ENCODE measurements at regions not wholly inside any gene's neighbourhood (a gene's known extent, or its start where the extent isn't known, plus 50 kb on each side); places are given as distances from the start of the nearest gene placed in this dataset.

DNA sequence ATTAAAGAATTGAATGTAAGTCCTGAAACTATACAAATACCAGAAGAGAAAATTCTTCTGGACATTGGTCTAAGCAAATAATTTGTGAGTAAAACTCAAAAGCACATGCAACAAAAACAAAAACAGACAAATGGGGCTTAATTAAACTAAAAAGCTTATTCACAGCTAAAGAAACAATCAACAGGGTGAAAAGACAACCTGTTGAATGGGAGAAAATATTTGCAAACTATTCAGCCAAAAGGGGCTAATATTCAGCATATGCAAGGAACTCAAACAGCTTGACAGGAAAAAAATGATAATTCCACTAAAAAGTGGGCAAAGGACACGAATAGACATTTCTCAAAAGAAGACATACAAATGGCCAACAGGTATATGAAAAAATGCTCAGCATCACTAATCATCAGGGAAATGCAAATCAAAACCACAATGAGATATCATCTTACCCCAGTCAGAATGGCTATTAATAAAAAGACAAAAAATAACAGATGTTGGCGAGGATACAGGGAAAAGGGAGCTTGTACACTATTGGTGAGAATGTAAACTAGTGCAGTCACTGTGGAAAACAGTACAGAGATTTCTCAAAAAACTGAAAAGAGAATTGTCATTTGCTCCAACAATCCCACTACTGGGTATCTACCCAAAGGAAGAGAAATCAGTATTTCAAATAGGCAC, 177.5 kb upstream of the RTL1 start:
- H3K4ac ChIP-seq (ENCODE audit: low read depth, low read length), result no peak overlapping the region
- no peak overlapping the region for H2BK15ac ChIP-seq (ENCODE audit: low read depth, low read length)
- no peak overlapping the region for H3K14ac ChIP-seq (replicated peaks; ENCODE audit: low read depth, low read length)
- CTCF ChIA-PET, result interaction anchor here (0.5 to 0.7 kb wide), 2 partner anchors 9 to 51 kb away, joined by 3 read pairs; no protein-coding TSS in a partner anchor
- H2BK20ac ChIP-seq (ENCODE audit: low read depth, low read length), result no peak overlapping the region
- H2BK120ac ChIP-seq (ENCODE audit: low read depth, low read length), result no peak overlapping the region
- dilution Hi-C loops (cut with HindIII; ENCODE audit: low sequenced_read_pairs, unreplicated experiment) (no loop called here), in situ Hi-C loops (cut with MboI; ENCODE audit: low sequenced_read_pairs) (no loop called here), intact Hi-C loops (cut with micrococcal nuclease) (loop anchor here (5.0 kb wide), 1 partner anchor 546 kb away; no protein-coding TSS in a partner anchor)
- ATAC-seq (ENCODE audit: low read depth) (no peak), DNase-seq (no peak)
- no CpG with 5 or more reads among the region's 2 CpGs for WGBS, 2 experiments (ENCODE audit: extremely low coverage in 2 of 2, insufficient read length in 1 of 2)
- no peak overlapping the region for H3K18ac ChIP-seq (ENCODE audit: low read depth, low read length)
- H3K36me3 ChIP-seq (ENCODE audit: control insufficient read depth, insufficient read depth, low read length), result no peaks in the 10 kb centered on the region
- no peak overlapping the region for H3K9ac ChIP-seq (ENCODE audit: low read depth, low read length)
- H2BK5ac ChIP-seq (ENCODE audit: low read depth, low read length, poor library complexity, severe bottlenecking), result no peak overlapping the region
- no peak overlapping the region for H3K56ac ChIP-seq (ENCODE audit: extremely low read depth, insufficient read depth, low read length)
- peaks cover 3% of the 10 kb centered on the region; the same call in 1 of the 2 replicates for H3K9me1 ChIP-seq (ENCODE audit: insufficient read depth, low read length)
- H3K79me1 ChIP-seq (ENCODE audit: low read depth in 1 of 2, low read length in 2 of 2), result no peaks in the 10 kb centered on the region
- H4K20me1 ChIP-seq (ENCODE audit: insufficient read depth, low read length), result no peaks in the 10 kb centered on the region
- H2AK9ac ChIP-seq (replicated peaks; ENCODE audit: low read depth, low read length, poor library complexity), result no peak overlapping the region
- H3K4me2 ChIP-seq (ENCODE audit: low read depth, low read length), result no peak overlapping the region
- no peak overlapping the region for H4K91ac ChIP-seq (ENCODE audit: insufficient read depth, low read depth, low read length)
- no peak overlapping the region for H3K27ac ChIP-seq (ENCODE audit: insufficient read depth, low read length)
- H3K9me3 ChIP-seq (ENCODE audit: control insufficient read depth, insufficient read depth, low read length), result peaks cover 2% of the 10 kb centered on the region; the same call in 1 of the 2 replicates
- no peak for TF ChIP-seq MXI1 (IDR thresholded peaks at IDR 0.05; ENCODE audit: borderline replicate concordance, low read depth, low read length)
- TF ChIP-seq RCOR1 (IDR thresholded peaks at IDR 0.05; ENCODE audit: insufficient replicate concordance, low read length), result no peak
- no peak for TF ChIP-seq BHLHE40 (IDR thresholded peaks at IDR 0.05; ENCODE audit: low read depth, low read length)
- TF ChIP-seq POLR2A (IDR thresholded peaks at IDR 0.05; ENCODE audit: low read depth, low read length), result no peak
- no peak for TF ChIP-seq RAD21 (IDR thresholded peaks at IDR 0.05; ENCODE audit: low read length)
- no peak for TF ChIP-seq ELK1 (IDR thresholded peaks at IDR 0.05; ENCODE audit: borderline replicate concordance, low read depth, low read length)
- no peak for TF ChIP-seq MAZ (IDR thresholded peaks at IDR 0.05; ENCODE audit: borderline replicate concordance, low read depth, low read length)
- no peak for TF ChIP-seq CEBPB (IDR thresholded peaks at IDR 0.05; ENCODE audit: low read depth, low read length)
- TF ChIP-seq USF2 (IDR thresholded peaks at IDR 0.05; ENCODE audit: low read depth, low read length), result no peak
- no peak for TF ChIP-seq CTCF (conservative IDR thresholded peaks at IDR 0.05; ENCODE audit: low read depth, low read length)
- no peak for TF ChIP-seq FOS (IDR thresholded peaks at IDR 0.05; ENCODE audit: low read depth, low read length)
- POLR2A ChIA-PET (ENCODE audit: unreplicated experiment), result no interaction called here
- no peak overlapping the region for H2AK5ac ChIP-seq (ENCODE audit: low read depth, low read length)
- H4K5ac ChIP-seq (ENCODE audit: low read depth, low read length), result no peak overlapping the region
- no peak overlapping the region for H4K8ac ChIP-seq (ENCODE audit: low read depth in 2 of 2, low read length in 2 of 2)
- no peak overlapping the region for H3K4me3 ChIP-seq (ENCODE audit: insufficient read depth, low read depth, low read length)
- H3K23ac ChIP-seq (ENCODE audit: low read depth, low read length), result no peak overlapping the region
- H3K4me1 ChIP-seq (ENCODE audit: control insufficient read depth, insufficient read depth, low read length), result peaks cover 3% of the 10 kb centered on the region; the same call in 1 of the 2 replicates
- peaks cover 7% of the 10 kb centered on the region; the same call in 1 of the 2 replicates for H3K27me3 ChIP-seq (ENCODE audit: control insufficient read depth, insufficient read depth, low read length)
- no peak overlapping the region for H2AFZ ChIP-seq (replicated peaks; ENCODE audit: low read length, poor library complexity)
- BruUV-seq (replicated peaks), result no TSS peak
